ENCODE measurements at regions not wholly inside any gene's neighbourhood (a gene's known extent, or its start where the extent isn't known, plus 50 kb on each side); places are given as distances from the start of the nearest gene placed in this dataset.

DNA sequence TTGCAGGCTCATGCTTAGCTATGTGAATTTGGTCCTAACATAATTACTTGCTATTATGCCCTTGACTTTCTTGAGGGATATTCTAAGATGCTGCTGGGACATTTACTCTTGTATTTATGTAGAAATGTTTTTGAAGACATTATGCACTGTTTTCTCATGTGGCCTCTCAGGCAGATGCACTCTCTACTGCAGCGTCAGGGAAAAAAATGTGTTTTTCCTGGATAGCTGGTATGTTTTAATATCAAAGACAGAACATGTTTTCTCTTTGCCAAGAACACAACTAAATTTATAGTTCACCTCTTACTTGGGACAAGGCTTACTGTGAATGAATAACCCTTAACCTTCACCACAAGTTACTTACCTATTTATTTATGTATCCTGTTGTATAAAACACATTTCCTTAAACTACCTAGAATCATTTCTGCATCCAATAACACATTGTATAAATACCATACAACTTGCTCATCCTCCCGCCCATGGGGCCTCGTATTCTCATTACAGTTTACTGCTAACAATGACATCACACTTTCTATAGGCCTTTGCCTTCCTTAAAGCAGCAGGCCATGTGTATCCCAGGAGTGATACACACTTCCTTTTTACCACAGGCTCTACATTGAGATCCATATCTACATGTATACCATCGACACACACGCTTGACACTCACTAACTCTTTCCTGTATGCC, 178.7 kb downstream of the SLIT2 start:
- H2AK5ac ChIP-seq (ENCODE audit: insufficient read length, low read length), result no peak overlapping the region
- no peaks in the 10 kb centered on the region for H3K27me3 ChIP-seq (ENCODE audit: insufficient read depth, low read length)
- H4K8ac ChIP-seq (replicated peaks; ENCODE audit: insufficient read length, low read depth, low read length), result no peak overlapping the region
- DNase-seq, result no peak
- no peaks in the 10 kb centered on the region for H3K79me1 ChIP-seq (ENCODE audit: insufficient read depth, low read depth, low read length, poor library complexity, severe bottlenecking)
- no peak overlapping the region for H4K5ac ChIP-seq (ENCODE audit: insufficient read length, low read depth, low read length)
- H3T11ph ChIP-seq (ENCODE audit: low read length), result no peak overlapping the region
- H2BK5ac ChIP-seq (ENCODE audit: insufficient read length, low read length), result no peak overlapping the region
- H2BK20ac ChIP-seq (ENCODE audit: low read depth, low read length, poor library complexity, severe bottlenecking), result no peak overlapping the region
- H2BK12ac ChIP-seq (ENCODE audit: insufficient read length, low read depth, low read length), result no peak overlapping the region
- Mint-ChIP-seq H3K9me3 (no peaks in the 10 kb centered on the region), H3K27ac (no peak overlapping the region), H3K4me3 (no peak overlapping the region), H3K36me3 (ENCODE audit: insufficient read depth in 1 of 3, low read depth in 3 of 3) (no peaks in the 10 kb centered on the region), H3K27me3 (ENCODE audit: low read depth) (no peaks in the 10 kb centered on the region), H3K4me1 (peaks cover 8 to 15% of the 10 kb centered on the region in 2 experiments)
- no peak overlapping the region for H3K23ac ChIP-seq (ENCODE audit: insufficient read length, low read depth, low read length)
- H4K91ac ChIP-seq (ENCODE audit: insufficient read length, low read depth, low read length), result no peak overlapping the region
- H3K4ac ChIP-seq (ENCODE audit: low read depth, low read length), result no peak overlapping the region
- no peak overlapping the region for H3K18ac ChIP-seq (ENCODE audit: insufficient read length, low read depth, low read length)
- no peak overlapping the region for H2AFZ ChIP-seq (ENCODE audit: low read length)
- no peak overlapping the region for H2BK15ac ChIP-seq (ENCODE audit: low read depth, low read length)
- H3K4me2 ChIP-seq (ENCODE audit: insufficient read depth, insufficient read length, low read length), result no peak overlapping the region
- no peaks in the 10 kb centered on the region for H3K79me2 ChIP-seq (ENCODE audit: insufficient read depth, low read length)
- no peak overlapping the region for H2BK120ac ChIP-seq (ENCODE audit: low read depth, low read length, poor library complexity, severe bottlenecking)
- no peaks in the 10 kb centered on the region for H4K20me1 ChIP-seq (ENCODE audit: control insufficient read depth, insufficient read depth, insufficient read length)
- H3K9ac ChIP-seq (ENCODE audit: extremely low read depth, insufficient read length, low read length), result no peak overlapping the region
- H3K23me2 ChIP-seq (ENCODE audit: insufficient read length, low read depth, low read length, poor library complexity, severe bottlenecking), result no peaks in the 10 kb centered on the region
- no peak overlapping the region for H3K14ac ChIP-seq (ENCODE audit: insufficient read depth, low read length)
- TF ChIP-seq, protein P1, sequence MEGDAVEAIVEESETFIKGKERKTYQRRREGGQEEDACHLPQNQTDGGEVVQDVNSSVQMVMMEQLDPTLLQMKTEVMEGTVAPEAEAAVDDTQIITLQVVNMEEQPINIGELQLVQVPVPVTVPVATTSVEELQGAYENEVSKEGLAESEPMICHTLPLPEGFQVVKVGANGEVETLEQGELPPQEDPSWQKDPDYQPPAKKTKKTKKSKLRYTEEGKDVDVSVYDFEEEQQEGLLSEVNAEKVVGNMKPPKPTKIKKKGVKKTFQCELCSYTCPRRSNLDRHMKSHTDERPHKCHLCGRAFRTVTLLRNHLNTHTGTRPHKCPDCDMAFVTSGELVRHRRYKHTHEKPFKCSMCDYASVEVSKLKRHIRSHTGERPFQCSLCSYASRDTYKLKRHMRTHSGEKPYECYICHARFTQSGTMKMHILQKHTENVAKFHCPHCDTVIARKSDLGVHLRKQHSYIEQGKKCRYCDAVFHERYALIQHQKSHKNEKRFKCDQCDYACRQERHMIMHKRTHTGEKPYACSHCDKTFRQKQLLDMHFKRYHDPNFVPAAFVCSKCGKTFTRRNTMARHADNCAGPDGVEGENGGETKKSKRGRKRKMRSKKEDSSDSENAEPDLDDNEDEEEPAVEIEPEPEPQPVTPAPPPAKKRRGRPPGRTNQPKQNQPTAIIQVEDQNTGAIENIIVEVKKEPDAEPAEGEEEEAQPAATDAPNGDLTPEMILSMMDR (conservative IDR thresholded peaks at IDR 0.05), result no peak
- no peak overlapping the region for H3K27ac ChIP-seq (ENCODE audit: insufficient read length, low read depth, low read length)
- H3K56ac ChIP-seq (ENCODE audit: insufficient read length, low read depth, low read length), result no peak overlapping the region
- H3K4me1 ChIP-seq (ENCODE audit: insufficient read depth, low read length), result no peaks in the 10 kb centered on the region
- no CpG with 5 or more reads among the region's 5 CpGs for WGBS (ENCODE audit: extremely low coverage, insufficient read length, low lambda C conversion rate)
- no peaks in the 10 kb centered on the region for H3K9me3 ChIP-seq (ENCODE audit: control insufficient read depth, low read depth, low read length)
